ENCODE measurements at regions not wholly inside any gene's neighbourhood (a gene's known extent, or its start where the extent isn't known, plus 50 kb on each side); places are given as distances from the start of the nearest gene placed in this dataset.

GRCh38 chr15:72890043-72890442 is 106.5 kb upstream of the ADPGK start:
- TF ChIP-seq CTCF (conservative IDR thresholded peaks at IDR 0.05; ENCODE audit: low read length): no peak
- no peak for TF ChIP-seq EZH2phosphoT487 (IDR thresholded peaks at IDR 0.05; ENCODE audit: borderline replicate concordance)

Data from Loucy (cell line).